HG03045 (cell line): ENCODE measurements at regions not wholly inside any gene's neighbourhood (a gene's known extent, or its start where the extent isn't known, plus 50 kb on each side); places are given as distances from the start of the nearest gene placed in this dataset.

Experiments
- ATAC-seq: cut with Tn5 transposase; IDR thresholded peaks from one replicate; pipeline ENCODE4 v1.9.1; 2021; ENCODE audit warnings: mild to moderate bottlenecking, moderate library complexity; ENCODE audit not compliant: unreplicated experiment

GRCh38 chr16:79810449-79811189, 210.1 kb upstream of the MAF start:
- no peak for ATAC-seq

GRCh38 chr16:79809376-79809775, 208.8 kb upstream of the MAF start:
- no peak for ATAC-seq

GRCh38 chr16:79808731-79809130, 208.2 kb upstream of the MAF start:
- no peak for ATAC-seq

- no peak for ATAC-seq
Observed at GRCh38 chr16:79806757-79807156, 206.2 kb upstream of the MAF start.

GRCh38 chr16:79805621-79806020, 205.1 kb upstream of the MAF start:
- no peak for ATAC-seq

- no peak for ATAC-seq
Observed at GRCh38 chr16:79801646-79802045, 201.1 kb upstream of the MAF start.

- ATAC-seq: no peak
Observed at GRCh38 chr16:79800016-79800608, 199.6 kb upstream of the MAF start.

- no peak for ATAC-seq
Observed at GRCh38 chr16:79798416-79799053, 198.0 kb upstream of the MAF start.

GRCh38 chr16:79797486-79797885, 196.9 kb upstream of the MAF start:
- no peak for ATAC-seq

- no peak for ATAC-seq
Observed at GRCh38 chr16:79795556-79795955, 195.0 kb upstream of the MAF start.

- no peak for ATAC-seq
Observed at GRCh38 chr16:79794941-79795340, 194.4 kb upstream of the MAF start.

- ATAC-seq: no peak
Observed at GRCh38 chr16:79792664-79793351, 192.3 kb upstream of the MAF start.

- ATAC-seq: no peak
Observed at GRCh38 chr16:79792076-79792475, 191.5 kb upstream of the MAF start.

GRCh38 chr16:79790854-79791253, 190.3 kb upstream of the MAF start:
- no peak for ATAC-seq

GRCh38 chr16:79788949-79789348, 188.4 kb upstream of the MAF start:
- no peak for ATAC-seq

- no peak for ATAC-seq
Observed at GRCh38 chr16:79786389-79786788, 185.9 kb upstream of the MAF start.

GRCh38 chr16:79784007-79784406, 183.5 kb upstream of the MAF start:
- ATAC-seq: no peak

- ATAC-seq: no peak
Observed at GRCh38 chr16:79777679-79778078, 177.1 kb upstream of the MAF start.

GRCh38 chr16:79776243-79776847, 175.8 kb upstream of the MAF start:
- ATAC-seq: no peak

GRCh38 chr16:79772784-79773183, 172.2 kb upstream of the MAF start:
- no peak for ATAC-seq

GRCh38 chr16:79772048-79772447, 171.5 kb upstream of the MAF start:
- no peak for ATAC-seq
